HepG2 (cell line): ENCODE measurements at regions not wholly inside any gene's neighbourhood (a gene's known extent, or its start where the extent isn't known, plus 50 kb on each side); places are given as distances from the start of the nearest gene placed in this dataset.

Experiments
- KAT2B ChIP-seq: fragments of 150-350 bp; IDR thresholded peaks from 2 replicates; pipeline ENCODE4 v1.6.1; 2014; ENCODE audit warnings: low read depth, low read length, borderline replicate concordance
- USF2 ChIP-seq, 2 experiments: sonication (generic) in 1 of 2; formaldehyde crosslinking in 1 of 2; IDR thresholded peaks; 2 replicates each; pipeline versions ENCODE4 v1.5.1 to v1.6.1; 2011 to 2020; ENCODE audit warnings: borderline replicate concordance in 1 of 2, low read depth in 1 of 2, low read length in 1 of 2, mild to moderate bottlenecking in 1 of 2, missing genetic modification reagents in 1 of 2, moderate library complexity in 1 of 2
- ZFP37 ChIP-seq: sonication (generic); formaldehyde crosslinking; IDR thresholded peaks from 2 replicates; pipeline ENCODE4 v1.4.0; 2020; ENCODE audit warnings: missing genetic modification reagents, borderline replicate concordance
- ZNF274 ChIP-seq: sonication (generic); formaldehyde crosslinking; IDR thresholded peaks from 2 replicates; pipeline ENCODE4 v1.5.1; 2020; ENCODE audit warnings: mild to moderate bottlenecking, missing genetic modification reagents
- ZNF691 ChIP-seq: sonication (generic); formaldehyde crosslinking; IDR thresholded peaks from 2 replicates; pipeline ENCODE4 v1.4.0; 2020; ENCODE audit warnings: missing genetic modification reagents, low read depth, mild to moderate bottlenecking, borderline replicate concordance
- TF ChIP-seq, protein P1 (sequence below): sonication (generic); formaldehyde crosslinking; IDR thresholded peaks from 2 replicates; pipeline ENCODE4 v1.5.0; 2020; ENCODE audit warnings: mild to moderate bottlenecking, missing genetic modification reagents, moderate library complexity
- TF ChIP-seq, protein P2 (sequence below): sonication (generic); formaldehyde crosslinking; IDR thresholded peaks from 2 replicates; pipeline ENCODE4 v1.4.0; 2020; ENCODE audit warnings: missing genetic modification reagents, borderline replicate concordance

DNA sequence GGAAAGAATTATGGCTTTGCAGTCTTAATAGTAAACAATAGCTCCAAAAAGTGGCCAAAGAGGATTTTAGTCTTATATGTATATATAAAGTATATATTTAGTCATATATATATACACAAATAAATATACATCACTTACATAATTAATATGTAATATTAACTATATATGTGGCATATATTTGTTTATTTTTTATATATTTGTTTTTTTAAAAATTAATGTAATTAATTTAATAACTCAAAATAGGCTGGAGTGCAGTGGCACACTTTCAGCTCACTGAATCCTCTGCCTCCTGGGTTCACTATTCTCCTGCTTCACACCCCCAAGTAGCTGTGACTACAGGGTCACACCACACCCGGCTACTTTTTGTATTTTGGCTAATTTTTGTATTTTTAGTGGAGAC lies 532.6 kb downstream of the KCNT2 start:
- TF ChIP-seq ZNF274 (no peak), USF2 (IDR thresholded peaks at IDR 0.05; ENCODE audit: low read depth, low read length) (no peak), USF2 (CRISPR knock-in tag; IDR thresholded peaks at IDR 0.05; ENCODE audit: borderline replicate concordance) (no peak), ZNF691 (CRISPR knock-in tag) (no peak), KAT2B (no peak), ZFP37 (CRISPR knock-in tag) (no peak)
- TF ChIP-seq, protein P1, sequence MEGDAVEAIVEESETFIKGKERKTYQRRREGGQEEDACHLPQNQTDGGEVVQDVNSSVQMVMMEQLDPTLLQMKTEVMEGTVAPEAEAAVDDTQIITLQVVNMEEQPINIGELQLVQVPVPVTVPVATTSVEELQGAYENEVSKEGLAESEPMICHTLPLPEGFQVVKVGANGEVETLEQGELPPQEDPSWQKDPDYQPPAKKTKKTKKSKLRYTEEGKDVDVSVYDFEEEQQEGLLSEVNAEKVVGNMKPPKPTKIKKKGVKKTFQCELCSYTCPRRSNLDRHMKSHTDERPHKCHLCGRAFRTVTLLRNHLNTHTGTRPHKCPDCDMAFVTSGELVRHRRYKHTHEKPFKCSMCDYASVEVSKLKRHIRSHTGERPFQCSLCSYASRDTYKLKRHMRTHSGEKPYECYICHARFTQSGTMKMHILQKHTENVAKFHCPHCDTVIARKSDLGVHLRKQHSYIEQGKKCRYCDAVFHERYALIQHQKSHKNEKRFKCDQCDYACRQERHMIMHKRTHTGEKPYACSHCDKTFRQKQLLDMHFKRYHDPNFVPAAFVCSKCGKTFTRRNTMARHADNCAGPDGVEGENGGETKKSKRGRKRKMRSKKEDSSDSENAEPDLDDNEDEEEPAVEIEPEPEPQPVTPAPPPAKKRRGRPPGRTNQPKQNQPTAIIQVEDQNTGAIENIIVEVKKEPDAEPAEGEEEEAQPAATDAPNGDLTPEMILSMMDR (CRISPR knock-in tag): no peak
- TF ChIP-seq, protein P2, sequence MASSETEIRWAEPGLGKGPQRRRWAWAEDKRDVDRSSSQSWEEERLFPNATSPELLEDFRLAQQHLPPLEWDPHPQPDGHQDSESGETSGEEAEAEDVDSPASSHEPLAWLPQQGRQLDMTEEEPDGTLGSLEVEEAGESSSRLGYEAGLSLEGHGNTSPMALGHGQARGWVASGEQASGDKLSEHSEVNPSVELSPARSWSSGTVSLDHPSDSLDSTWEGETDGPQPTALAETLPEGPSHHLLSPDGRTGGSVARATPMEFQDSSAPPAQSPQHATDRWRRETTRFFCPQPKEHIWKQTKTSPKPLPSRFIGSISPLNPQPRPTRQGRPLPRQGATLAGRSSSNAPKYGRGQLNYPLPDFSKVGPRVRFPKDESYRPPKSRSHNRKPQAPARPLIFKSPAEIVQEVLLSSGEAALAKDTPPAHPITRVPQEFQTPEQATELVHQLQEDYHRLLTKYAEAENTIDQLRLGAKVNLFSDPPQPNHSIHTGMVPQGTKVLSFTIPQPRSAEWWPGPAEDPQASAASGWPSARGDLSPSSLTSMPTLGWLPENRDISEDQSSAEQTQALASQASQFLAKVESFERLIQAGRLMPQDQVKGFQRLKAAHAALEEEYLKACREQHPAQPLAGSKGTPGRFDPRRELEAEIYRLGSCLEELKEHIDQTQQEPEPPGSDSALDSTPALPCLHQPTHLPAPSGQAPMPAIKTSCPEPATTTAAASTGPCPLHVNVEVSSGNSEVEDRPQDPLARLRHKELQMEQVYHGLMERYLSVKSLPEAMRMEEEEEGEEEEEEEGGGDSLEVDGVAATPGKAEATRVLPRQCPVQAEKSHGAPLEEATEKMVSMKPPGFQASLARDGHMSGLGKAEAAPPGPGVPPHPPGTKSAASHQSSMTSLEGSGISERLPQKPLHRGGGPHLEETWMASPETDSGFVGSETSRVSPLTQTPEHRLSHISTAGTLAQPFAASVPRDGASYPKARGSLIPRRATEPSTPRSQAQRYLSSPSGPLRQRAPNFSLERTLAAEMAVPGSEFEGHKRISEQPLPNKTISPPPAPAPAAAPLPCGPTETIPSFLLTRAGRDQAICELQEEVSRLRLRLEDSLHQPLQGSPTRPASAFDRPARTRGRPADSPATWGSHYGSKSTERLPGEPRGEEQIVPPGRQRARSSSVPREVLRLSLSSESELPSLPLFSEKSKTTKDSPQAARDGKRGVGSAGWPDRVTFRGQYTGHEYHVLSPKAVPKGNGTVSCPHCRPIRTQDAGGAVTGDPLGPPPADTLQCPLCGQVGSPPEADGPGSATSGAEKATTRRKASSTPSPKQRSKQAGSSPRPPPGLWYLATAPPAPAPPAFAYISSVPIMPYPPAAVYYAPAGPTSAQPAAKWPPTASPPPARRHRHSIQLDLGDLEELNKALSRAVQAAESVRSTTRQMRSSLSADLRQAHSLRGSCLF (CRISPR knock-in tag): no peak
